ENCODE measurements at regions not wholly inside any gene's neighbourhood (a gene's known extent, or its start where the extent isn't known, plus 50 kb on each side); places are given as distances from the start of the nearest gene placed in this dataset.

DNA sequence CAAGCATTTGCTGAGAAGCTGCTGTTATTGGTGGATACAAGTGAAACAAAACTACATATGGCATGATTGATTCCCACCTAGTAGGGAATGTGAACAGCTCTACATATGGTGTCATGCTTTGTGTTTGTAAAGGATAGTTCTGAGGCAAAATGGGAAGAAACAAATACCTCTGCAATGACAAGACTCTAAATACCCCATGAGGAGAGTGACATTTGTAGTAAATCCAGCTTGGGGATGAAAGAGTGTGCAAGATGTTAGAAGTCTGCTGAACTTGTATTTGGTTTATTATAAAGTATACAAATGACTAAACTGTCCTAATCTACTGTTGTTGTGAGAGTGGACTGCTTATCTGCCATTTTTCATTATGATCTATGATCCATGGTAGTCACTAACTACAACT, 120.8 kb upstream of the HS3ST1 start:
- DNase-seq: no peak

DNA sequence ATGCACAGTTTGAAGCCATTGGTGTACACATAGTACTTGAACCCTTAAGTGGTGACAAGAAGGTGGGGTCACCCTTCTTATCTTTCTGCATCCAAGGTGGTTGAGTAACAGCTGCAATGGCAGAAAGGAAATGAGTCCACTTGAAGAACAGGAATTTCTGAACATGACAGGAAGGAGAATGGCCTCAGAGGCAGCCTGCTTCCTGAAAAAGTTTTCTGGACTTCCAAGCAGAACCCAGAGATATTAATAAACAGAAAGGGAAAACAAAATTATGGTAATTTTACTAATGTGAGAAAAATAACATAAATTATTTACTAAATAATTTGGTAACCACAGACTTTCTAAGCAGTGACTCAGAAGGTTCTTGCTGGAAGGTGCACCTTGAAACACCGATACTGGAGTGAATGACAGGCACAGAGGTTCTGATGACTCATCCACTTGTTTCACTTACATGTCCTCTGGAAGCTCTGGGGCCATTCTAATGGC, 119.9 kb upstream of the HS3ST1 start:
- no peak for ATAC-seq (ENCODE audit: low read depth in 2 of 2)
- no peak for DNase-seq
- peaks cover 6 to 14% (median 11%) of the 10 kb centered on the region in 3 donors for H3K27me3 Mint-ChIP-seq
- H3K36me3 Mint-ChIP-seq: no peaks in the 10 kb centered on the region
- no peaks in the 10 kb centered on the region for H3K9me3 Mint-ChIP-seq
- no peak overlapping the region for H3K4me3 Mint-ChIP-seq
- peaks cover 7 to 12% (median 8%) of the 10 kb centered on the region in 3 donors for H3K4me1 Mint-ChIP-seq
- H3K27ac Mint-ChIP-seq: no peak overlapping the region

More for the DNA sequence above, 120.8 kb upstream of the HS3ST1 start:
- Mint-ChIP-seq H3K27me3 (peaks cover 9 to 14% (median 11%) of the 10 kb centered on the region in 3 donors), H3K36me3 (no peaks in the 10 kb centered on the region), H3K4me3 (no peak overlapping the region), H3K4me1 (peaks cover 0 to 5% (median 2%) of the 10 kb centered on the region in 3 donors), H3K27ac (no peak overlapping the region), H3K9me3 (no peaks in the 10 kb centered on the region)
- no peak for ATAC-seq (ENCODE audit: low read depth in 2 of 2)

DNA sequence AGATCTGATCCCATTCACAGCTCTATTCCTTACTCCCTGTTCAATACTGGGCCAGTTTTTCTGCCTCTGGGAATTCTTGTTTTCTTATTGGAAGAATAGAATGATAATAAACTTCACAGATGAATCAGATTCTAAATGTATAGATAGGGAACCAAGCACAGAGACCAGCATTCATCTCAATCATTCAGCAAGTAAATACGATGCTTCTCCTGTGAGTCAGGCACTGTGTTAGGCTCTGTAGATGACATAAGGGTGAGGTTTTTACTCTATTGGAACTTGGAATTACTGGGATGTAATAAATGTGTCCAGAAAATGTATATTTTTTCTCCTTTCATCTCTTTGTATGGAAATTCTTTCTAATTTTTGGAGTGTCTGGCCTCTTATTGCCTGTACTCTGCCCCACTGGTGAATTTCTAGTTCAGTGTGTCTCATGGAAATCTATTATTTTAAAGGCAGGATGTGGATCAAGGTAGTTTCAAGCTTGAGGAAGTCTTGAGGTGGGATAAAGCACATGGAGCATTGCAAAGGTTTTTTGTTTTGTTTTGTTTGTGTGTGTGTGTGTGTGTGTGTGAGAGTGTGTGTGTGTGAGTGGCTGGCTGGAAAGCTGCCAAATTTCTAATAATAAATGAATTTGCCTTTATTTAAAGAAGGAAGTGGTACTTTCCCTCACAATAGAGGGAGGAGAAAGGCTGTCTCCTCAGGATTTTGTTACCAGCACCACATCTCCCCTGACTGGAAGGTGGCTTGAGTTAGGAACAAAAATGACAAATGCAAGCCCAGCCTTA, 117.9 kb upstream of the HS3ST1 start:
- Mint-ChIP-seq H3K4me1 (peaks cover 11 to 18% (median 13%) of the 10 kb centered on the region in 3 donors), H3K27me3 (peaks cover 6 to 14% (median 11%) of the 10 kb centered on the region in 3 donors), H3K36me3 (no peaks in the 10 kb centered on the region), H3K9me3 (no peaks in the 10 kb centered on the region), H3K4me3 (no peak overlapping the region), H3K27ac (peak overlapping the region in 2 of 6 donors; percentile 23 to 25)
- ATAC-seq (ENCODE audit: low read depth in 2 of 2) (no peak), DNase-seq (no peak)

DNA sequence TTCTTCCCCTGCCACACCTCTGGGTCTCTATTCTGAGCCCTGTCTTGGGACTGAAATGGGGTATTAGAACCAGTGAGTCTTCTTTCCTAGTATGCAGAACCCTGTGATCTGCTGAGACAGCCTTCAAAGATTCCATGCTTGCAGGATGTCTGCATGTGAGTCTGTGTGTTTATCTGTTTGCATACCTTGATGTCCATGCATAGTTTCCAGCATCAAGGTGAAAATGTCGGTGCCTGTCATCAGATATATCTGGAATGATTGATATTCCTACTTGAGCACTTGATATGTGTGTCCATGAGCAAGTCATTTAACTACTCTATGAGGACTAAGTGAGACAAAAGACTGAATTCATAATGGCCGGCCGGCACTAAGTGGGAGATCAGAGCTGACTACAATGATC, 117.0 kb upstream of the HS3ST1 start:
- no peaks in the 10 kb centered on the region for H3K9me3 Mint-ChIP-seq

DNA sequence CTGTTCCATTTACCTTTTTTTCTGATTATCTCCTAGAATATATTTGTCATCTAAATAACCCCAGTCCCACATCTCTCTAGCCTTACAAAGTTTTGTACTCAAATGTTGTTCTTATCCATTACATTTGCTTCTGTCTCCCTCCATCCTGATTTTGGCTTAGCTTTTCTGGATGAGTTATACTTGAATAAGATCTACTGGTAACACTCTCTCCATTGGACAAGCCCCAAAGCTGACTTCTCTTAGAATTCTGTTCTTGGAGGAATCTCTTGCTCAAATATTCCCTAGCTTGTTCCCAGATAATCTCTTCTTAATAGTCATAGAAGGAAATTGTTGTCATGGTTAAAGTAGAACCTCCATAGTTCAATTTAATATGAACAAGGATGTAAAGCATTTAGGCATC, 115.5 kb upstream of the HS3ST1 start:
- H3K36me3 Mint-ChIP-seq: no peaks in the 10 kb centered on the region

More for the DNA sequence above, 117.0 kb upstream of the HS3ST1 start:
- H3K27me3 Mint-ChIP-seq: peaks cover 6 to 14% (median 11%) of the 10 kb centered on the region in 3 donors
- DNase-seq: no peak
- H3K36me3 Mint-ChIP-seq: no peaks in the 10 kb centered on the region
- H3K4me3 Mint-ChIP-seq: no peak overlapping the region
- no peak for ATAC-seq (ENCODE audit: low read depth in 2 of 2)
- H3K4me1 Mint-ChIP-seq: peaks cover 11 to 18% (median 13%) of the 10 kb centered on the region in 3 donors
- H3K27ac Mint-ChIP-seq: no peak overlapping the region

DNA sequence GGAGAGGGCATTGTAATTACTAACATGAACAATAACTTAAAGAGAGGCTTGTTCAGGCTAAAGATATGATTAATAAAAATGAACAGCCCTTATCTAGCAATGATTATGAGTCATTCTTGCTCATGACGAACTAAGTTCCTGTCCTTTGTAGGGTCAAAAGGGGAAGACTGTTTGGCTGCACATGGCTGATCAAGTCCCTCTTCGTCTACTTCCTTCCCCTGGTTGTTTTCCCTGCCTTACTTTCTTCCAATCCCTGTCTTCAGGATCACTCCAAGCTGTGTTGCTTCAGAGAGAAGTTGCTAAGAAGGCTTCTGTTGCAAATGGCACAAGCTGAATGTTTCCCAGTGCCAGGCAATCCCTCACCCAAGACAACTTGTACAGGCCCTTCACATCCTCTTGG, 115.0 kb upstream of the HS3ST1 start:
- Mint-ChIP-seq H3K4me1 (peaks cover 13 to 24% (median 15%) of the 10 kb centered on the region in 3 donors), H3K4me3 (peak overlapping the region in 1 of 8 donors; percentile 34), H3K27me3 (peaks cover 3 to 9% (median 6%) of the 10 kb centered on the region in 3 donors), H3K27ac (peak overlapping the region in 3 of 6 donors; percentile 41 to 84 (median 65)), H3K36me3 (no peaks in the 10 kb centered on the region), H3K9me3 (no peaks in the 10 kb centered on the region)
- ATAC-seq (ENCODE audit: low read depth in 2 of 2): peak; percentile 32 to 45
- no peak for DNase-seq

More for the DNA sequence above, 115.5 kb upstream of the HS3ST1 start:
- Mint-ChIP-seq H3K9me3 (no peaks in the 10 kb centered on the region), H3K4me3 (no peak overlapping the region), H3K27me3 (peaks cover 3 to 11% (median 6%) of the 10 kb centered on the region in 3 donors), H3K4me1 (peaks cover 11 to 19% (median 13%) of the 10 kb centered on the region in 3 donors), H3K27ac (peak overlapping the region in 4 of 6 donors; percentile 0 to 84 (median 26))
- DNase-seq: no peak
- no peak for ATAC-seq (ENCODE audit: low read depth in 2 of 2)

DNA sequence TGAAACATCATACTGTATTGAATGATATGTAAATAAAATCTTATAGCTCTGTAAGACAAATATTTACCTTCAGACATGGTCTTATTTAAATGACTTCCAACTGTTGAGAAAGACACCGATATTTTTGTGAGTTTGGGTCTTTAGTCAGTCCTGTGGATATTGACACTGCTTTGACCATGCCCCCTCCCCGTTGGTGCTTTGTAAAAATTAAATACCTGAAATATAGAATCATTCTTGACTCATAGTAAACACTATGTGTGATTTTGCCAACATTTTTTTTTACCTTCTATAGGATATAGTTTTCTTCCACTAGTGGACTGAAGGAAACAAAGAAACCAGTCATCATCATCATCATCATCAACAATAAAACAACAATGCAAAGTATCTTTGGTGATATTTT, 114.3 kb upstream of the HS3ST1 start:
- DNase-seq (no peak), ATAC-seq (ENCODE audit: low read depth in 2 of 2) (no peak)
- Mint-ChIP-seq H3K4me1 (peaks cover 15 to 28% (median 19%) of the 10 kb centered on the region in 3 donors), H3K27ac (peak overlapping the region in 1 of 6 donors; percentile 65), H3K27me3 (peaks cover under 1 to 6% (median 4%) of the 10 kb centered on the region in 3 donors), H3K9me3 (no peaks in the 10 kb centered on the region), H3K4me3 (no peak overlapping the region), H3K36me3 (no peaks in the 10 kb centered on the region)

DNA sequence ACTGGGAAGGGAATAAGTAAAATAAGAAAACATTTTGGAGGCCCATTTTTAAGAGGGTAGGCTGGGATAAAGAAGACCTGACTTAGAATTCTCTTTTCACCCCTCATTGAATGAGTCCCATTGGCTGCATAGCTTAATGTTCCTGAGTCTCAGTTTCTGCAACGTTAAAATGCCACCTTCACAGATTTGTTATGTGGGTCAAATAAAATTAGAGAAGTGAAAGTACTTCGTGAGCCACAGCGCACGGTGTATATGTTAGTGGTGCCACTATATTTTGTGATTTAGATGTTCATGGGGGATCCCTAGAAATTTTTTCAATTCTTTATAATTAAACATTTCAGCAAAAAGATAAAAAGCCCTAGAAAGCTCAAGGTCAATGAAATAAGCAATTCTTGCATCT, 109.2 kb upstream of the HS3ST1 start:
- DNase-seq: peak; percentile 28
- no peak overlapping the region for H3K4me3 Mint-ChIP-seq

DNA sequence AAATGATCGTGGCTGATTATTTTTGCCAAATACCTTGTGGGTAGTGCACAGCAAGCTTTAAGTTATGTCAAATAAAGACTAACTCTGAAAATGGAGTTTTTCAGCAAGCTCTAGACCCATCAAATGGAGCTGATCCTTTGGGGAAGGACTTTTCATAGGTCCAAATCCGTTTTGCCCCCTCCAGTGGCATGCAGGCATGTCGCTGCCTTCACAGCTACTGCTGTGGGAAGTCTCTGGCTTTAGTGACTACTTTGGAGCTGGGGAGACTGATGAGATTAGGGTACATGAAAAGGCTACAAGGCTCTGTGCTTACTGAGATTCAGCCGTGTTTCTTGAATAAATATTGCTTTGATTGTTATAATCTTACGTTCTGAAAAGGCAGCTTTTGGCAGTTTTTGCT, 106.6 kb upstream of the HS3ST1 start:
- no peak overlapping the region for H3K27ac Mint-ChIP-seq
- no peak for DNase-seq
- no peak for ATAC-seq (ENCODE audit: low read depth in 2 of 2)
- H3K4me1 Mint-ChIP-seq: peaks cover 11 to 16% (median 11%) of the 10 kb centered on the region in 3 donors
- peaks cover 12 to 15% (median 15%) of the 10 kb centered on the region in 3 donors for H3K27me3 Mint-ChIP-seq
- H3K36me3 Mint-ChIP-seq: peaks cover 4 to 5% of the 10 kb centered on the region in 2 donors
- peaks cover 0 to 5% (median 4%) of the 10 kb centered on the region in 7 donors for H3K9me3 Mint-ChIP-seq
- no peak overlapping the region for H3K4me3 Mint-ChIP-seq

More for the DNA sequence above, 109.2 kb upstream of the HS3ST1 start:
- Mint-ChIP-seq H3K9me3 (no peaks in the 10 kb centered on the region), H3K27ac (no peak overlapping the region), H3K36me3 (no peaks in the 10 kb centered on the region), H3K27me3 (peaks cover 12 to 15% (median 15%) of the 10 kb centered on the region in 3 donors), H3K4me1 (peaks cover 11 to 16% (median 11%) of the 10 kb centered on the region in 3 donors)
- ATAC-seq (ENCODE audit: low read depth in 2 of 2): peak; percentile 84 to 90

DNA sequence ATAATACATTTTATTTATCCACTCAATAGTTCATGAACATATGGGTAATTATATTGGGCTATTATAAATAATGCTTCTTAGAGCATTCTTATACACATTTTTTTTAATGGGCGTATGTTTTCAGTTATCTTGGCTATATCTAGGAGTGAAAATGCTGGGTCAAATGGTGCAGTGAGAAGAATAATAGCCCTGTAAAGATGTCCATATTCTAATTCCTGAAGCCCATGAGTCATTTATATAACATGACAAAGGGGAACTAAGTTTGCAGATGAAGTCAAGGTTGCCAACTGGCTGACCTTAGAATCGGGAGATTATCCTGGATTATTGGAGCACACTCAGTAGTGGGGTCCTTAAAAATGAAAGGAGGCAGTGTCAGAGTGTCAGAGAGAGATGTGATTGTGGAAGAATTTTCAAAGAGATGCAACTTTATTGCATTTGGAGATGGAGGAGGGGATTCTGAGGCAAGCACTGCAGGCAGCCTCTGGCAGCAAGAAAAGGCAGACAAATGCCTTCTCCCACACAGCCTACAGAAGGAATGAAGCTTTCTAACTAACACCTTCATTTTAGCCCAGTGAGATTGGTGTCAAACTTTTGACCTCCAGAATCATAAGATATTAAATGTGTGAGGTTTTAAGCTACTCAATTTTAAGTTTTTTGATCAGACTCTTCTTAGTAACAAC, 106.1 kb upstream of the HS3ST1 start:
- Mint-ChIP-seq H3K4me1 (peaks cover 11 to 16% (median 11%) of the 10 kb centered on the region in 3 donors), H3K27me3 (peaks cover 12 to 15% (median 15%) of the 10 kb centered on the region in 3 donors), H3K9me3 (peaks cover 0 to 9% (median 6%) of the 10 kb centered on the region in 7 donors), H3K27ac (no peak overlapping the region), H3K4me3 (no peak overlapping the region), H3K36me3 (peaks cover 7% of the 10 kb centered on the region in 2 donors)
- ATAC-seq (ENCODE audit: low read depth in 2 of 2) (no peak), DNase-seq (no peak)

DNA sequence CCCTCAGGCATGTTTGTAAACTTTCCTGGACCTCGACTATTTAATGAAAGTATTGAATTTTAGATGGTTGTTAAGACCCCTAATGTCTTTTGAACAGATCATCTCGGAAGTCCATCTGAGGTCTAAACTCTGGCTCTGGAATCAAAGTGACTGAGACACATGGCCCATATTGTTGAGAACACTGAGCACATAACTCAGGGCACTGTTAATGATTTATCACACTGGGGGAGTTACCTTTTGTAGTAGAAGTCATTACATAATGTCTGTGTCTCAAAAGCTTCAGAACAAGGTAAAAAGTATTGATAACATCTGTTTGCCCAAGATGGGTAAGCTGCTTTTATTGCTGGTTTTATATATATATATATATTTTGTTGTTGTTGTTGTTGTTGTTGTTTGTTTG, 103.4 kb upstream of the HS3ST1 start:
- Mint-ChIP-seq H3K4me3 (no peak overlapping the region), H3K36me3 (peaks cover 7% of the 10 kb centered on the region in 2 donors), H3K27me3 (peaks cover 5 to 15% (median 15%) of the 10 kb centered on the region in 3 donors), H3K27ac (no peak overlapping the region), H3K9me3 (peaks cover 0 to 9% (median 6%) of the 10 kb centered on the region in 7 donors), H3K4me1 (no peaks in the 10 kb centered on the region)
- ATAC-seq (ENCODE audit: low read depth in 2 of 2) (no peak), DNase-seq (no peak)

DNA sequence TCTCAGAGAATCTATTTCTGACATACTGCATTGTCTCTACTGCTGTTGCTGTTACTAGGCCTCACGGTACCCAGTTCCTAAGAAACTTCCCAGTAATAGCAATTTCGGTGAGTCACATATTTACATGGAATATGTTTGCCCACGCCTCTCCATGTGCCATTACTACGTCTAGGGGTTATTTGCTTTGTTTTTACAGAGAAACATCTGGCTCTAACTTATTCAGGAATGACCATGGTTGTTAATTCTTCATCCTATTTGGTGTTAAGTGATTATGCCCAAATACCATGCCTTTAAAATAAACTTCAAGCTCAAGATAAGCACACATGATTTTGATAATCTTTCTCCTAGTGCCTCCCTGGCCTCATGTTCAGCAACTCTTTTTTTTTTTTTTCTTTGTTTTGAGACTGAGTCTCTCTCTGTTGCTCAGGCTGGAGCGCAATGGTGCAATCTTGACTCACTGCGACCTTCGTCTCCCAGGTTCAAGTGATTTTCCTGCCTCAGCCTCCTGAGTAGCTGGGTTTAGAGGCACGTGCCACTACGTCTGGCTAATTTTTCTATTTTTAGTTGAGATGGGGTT, 101.0 kb upstream of the HS3ST1 start:
- no peak overlapping the region for H3K27ac Mint-ChIP-seq
- H3K9me3 Mint-ChIP-seq: peaks cover 3 to 9% (median 6%) of the 10 kb centered on the region in 7 donors
- no peaks in the 10 kb centered on the region for H3K4me1 Mint-ChIP-seq
- H3K36me3 Mint-ChIP-seq: peaks cover 7% of the 10 kb centered on the region in 2 donors
- H3K27me3 Mint-ChIP-seq: peaks cover 0 to 7% (median 6%) of the 10 kb centered on the region in 3 donors
- ATAC-seq (ENCODE audit: low read depth in 2 of 2) (no peak), DNase-seq (no peak)
- H3K4me3 Mint-ChIP-seq: no peak overlapping the region

DNA sequence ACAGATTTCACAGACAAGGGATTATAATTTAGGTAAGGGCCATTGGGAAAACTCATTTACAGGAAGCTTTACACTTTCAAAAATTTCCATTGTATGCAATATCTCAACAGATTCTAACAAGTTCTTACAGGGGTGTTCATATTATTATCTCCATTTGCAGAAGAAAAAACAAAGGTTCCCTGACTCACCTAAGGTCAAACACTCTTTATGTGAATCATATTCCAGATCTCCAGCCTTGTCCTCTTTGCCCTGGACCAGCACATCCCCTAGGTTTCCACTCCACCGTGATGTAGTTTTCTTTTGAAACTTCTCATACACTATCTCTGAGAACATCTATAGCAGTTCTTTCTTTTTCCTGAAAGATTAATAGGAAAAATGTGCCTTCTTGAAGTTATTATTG, 96.4 kb upstream of the HS3ST1 start:
- DNase-seq (no peak), ATAC-seq (ENCODE audit: low read depth in 2 of 2) (no peak)
- no peaks in the 10 kb centered on the region for H3K4me1 Mint-ChIP-seq
- peaks cover 0 to 3% (median 0%) of the 10 kb centered on the region in 7 donors for H3K9me3 Mint-ChIP-seq
- H3K27me3 Mint-ChIP-seq: no peaks in the 10 kb centered on the region
- no peak overlapping the region for H3K4me3 Mint-ChIP-seq
- H3K27ac Mint-ChIP-seq: no peak overlapping the region
- peaks cover 0 to under 1% of the 10 kb centered on the region in 2 donors for H3K36me3 Mint-ChIP-seq
